Activated naive CD4-positive, alpha-beta T cell treated with anti-CD3 and anti-CD28 coated beads for 36 hours (primary cell): ENCODE measurements at regions not wholly inside any gene's neighbourhood (a gene's known extent, or its start where the extent isn't known, plus 50 kb on each side); places are given as distances from the start of the nearest gene placed in this dataset.
A peak's percentile ranks its signal among the peaks of the same experiment; 100 is the strongest.

Source experiments
- CTCF ChIA-PET: fragments of 350-600 bp; sonication (Branson Sonifier 250); formaldehyde crosslinking; loops from one replicate; lab custom pipeline; 2021; ENCODE audit warnings: antibody characterized with exemption; lab: Charles Lee
- DNase-seq: peaks from one replicate; pipeline ENCODE4 v3.0.0-alpha.2; 2020
- H3K27ac Mint-ChIP-seq: one replicate; pipeline ENCODE4 v1.8.0; 2021; ENCODE audit warnings: mild to moderate bottlenecking, mixed read lengths
- H3K27me3 Mint-ChIP-seq: one replicate; pipeline ENCODE4 v1.8.0; 2021; ENCODE audit warnings: low read depth, mixed read lengths
- H3K36me3 Mint-ChIP-seq: one replicate; pipeline ENCODE4 v1.8.0; 2021; ENCODE audit warnings: low read depth, mixed read lengths
- H3K4me1 Mint-ChIP-seq: one replicate; pipeline ENCODE4 v1.8.0; 2021; ENCODE audit warnings: low read depth, mixed read lengths
- H3K4me3 Mint-ChIP-seq: one replicate; pipeline ENCODE4 v1.8.0; 2021; ENCODE audit warnings: mild to moderate bottlenecking, moderate library complexity, mixed read lengths
- H3K9me3 Mint-ChIP-seq: one replicate; pipeline ENCODE4 v1.8.0; 2021; ENCODE audit warnings: mixed read lengths
- intact Hi-C: fragments of 100-400 bp; cut with micrococcal nuclease; formaldehyde crosslinking; loops from one replicate; pipeline ENCODE4 v1.15.1; 2023

- CTCF ChIA-PET, result interaction anchor here (0.6 kb wide), 1 partner anchor 40 kb away, joined by 4 read pairs; no protein-coding TSS in a partner anchor
- Mint-ChIP-seq H3K36me3 (no peaks in the 10 kb centered on the region), H3K4me1 (no peaks in the 10 kb centered on the region), H3K9me3 (no peaks in the 10 kb centered on the region), H3K27me3 (no peaks in the 10 kb centered on the region), H3K27ac (no peak overlapping the region), H3K4me3 (no peak overlapping the region)
- intact Hi-C loops, result no loop called here
- DNase-seq, result no peak
Observed at GRCh38 chr5:44605926-44606325, 202.8 kb upstream of the MRPS30 start.

DNA sequence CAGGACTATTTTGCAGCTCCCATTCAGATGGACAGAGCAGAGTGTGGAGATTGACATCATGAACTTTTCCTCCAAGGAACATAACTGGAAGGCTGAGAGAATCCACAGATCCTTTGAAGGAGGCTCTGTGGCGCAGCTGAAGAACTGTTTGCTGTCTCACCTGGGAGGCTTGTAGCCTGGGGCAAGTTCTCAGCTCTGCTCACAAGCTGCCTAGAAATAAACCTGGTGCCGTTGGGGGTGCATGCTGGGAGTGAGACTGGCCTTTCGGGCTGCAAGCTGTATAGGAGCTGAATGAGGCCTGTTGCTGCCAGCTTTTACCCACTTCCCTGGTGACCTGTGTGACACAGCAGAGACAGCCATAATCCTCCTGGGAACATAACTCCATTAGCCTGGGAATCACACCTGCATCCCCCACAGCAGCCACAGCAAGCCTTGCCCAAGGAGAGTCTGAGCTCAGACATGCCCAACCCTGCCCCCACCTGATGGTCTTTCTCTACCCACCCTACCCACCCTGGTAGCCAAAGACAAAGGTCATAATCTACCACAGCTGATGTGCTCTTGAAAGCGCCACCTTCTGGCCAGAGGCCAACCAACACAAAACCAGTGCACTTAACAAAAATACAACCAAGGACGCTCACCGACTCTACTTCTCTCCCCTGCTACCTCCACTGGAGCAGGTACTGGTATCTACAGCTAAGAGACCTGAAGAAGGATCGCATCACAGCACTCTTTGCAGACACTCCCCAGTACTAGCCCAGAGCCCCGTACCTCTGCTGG, 205.1 kb upstream of the MRPS30 start:
- Mint-ChIP-seq H3K27me3 (no peaks in the 10 kb centered on the region), H3K27ac (no peak overlapping the region), H3K4me3 (no peak overlapping the region), H3K4me1 (no peaks in the 10 kb centered on the region), H3K36me3 (no peaks in the 10 kb centered on the region), H3K9me3 (peaks cover 6% of the 10 kb centered on the region)
- DNase-seq, result peak; percentile 4
- CTCF ChIA-PET, result no interaction called here
- intact Hi-C loops, result no loop called here

- Mint-ChIP-seq H3K9me3 (peaks cover 3% of the 10 kb centered on the region), H3K4me3 (no peak overlapping the region), H3K4me1 (no peaks in the 10 kb centered on the region), H3K27me3 (no peaks in the 10 kb centered on the region), H3K27ac (no peak overlapping the region), H3K36me3 (no peaks in the 10 kb centered on the region)
- DNase-seq, result no peak
- intact Hi-C loops, result no loop called here
- CTCF ChIA-PET, result no interaction called here
Observed at GRCh38 chr5:44574678-44575077, 185.5 kb upstream of the FGF10 start.

GRCh38 chr5:44568519-44568918, 179.3 kb upstream of the FGF10 start:
- no peaks in the 10 kb centered on the region for H3K4me1 Mint-ChIP-seq
- no peaks in the 10 kb centered on the region for H3K27me3 Mint-ChIP-seq
- no peak for DNase-seq
- no peak overlapping the region for H3K27ac Mint-ChIP-seq
- H3K4me3 Mint-ChIP-seq, result no peak overlapping the region
- intact Hi-C loops, result no loop called here
- H3K36me3 Mint-ChIP-seq, result no peaks in the 10 kb centered on the region
- H3K9me3 Mint-ChIP-seq, result peaks cover 5% of the 10 kb centered on the region
- CTCF ChIA-PET, result no interaction called here

DNA sequence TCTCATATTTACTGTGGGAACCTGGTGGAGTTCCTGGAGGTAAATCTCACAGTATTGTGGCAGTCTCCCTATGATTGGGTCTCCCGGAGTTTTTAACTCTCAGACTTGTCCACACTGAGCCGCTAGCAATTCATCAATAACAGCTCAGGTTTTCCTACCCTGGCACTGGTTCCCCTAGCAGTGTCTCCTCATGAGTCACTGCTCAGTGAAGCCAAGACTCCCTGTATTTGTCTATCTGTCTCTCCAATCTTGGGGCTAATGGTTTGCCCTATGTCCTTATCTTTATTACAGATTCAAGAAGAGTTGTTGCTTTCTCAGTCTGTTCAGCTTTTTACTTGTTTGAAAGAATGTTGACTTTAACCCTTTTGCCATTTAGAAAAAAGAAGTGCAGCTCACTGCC, 176.7 kb upstream of the FGF10 start:
- DNase-seq, result no peak
- no peaks in the 10 kb centered on the region for H3K27me3 Mint-ChIP-seq
- no peaks in the 10 kb centered on the region for H3K36me3 Mint-ChIP-seq
- H3K4me1 Mint-ChIP-seq, result no peaks in the 10 kb centered on the region
- intact Hi-C loops, result no loop called here
- H3K9me3 Mint-ChIP-seq, result peaks cover 3% of the 10 kb centered on the region
- CTCF ChIA-PET, result no interaction called here
- no peak overlapping the region for H3K27ac Mint-ChIP-seq
- H3K4me3 Mint-ChIP-seq, result no peak overlapping the region

- no peaks in the 10 kb centered on the region for H3K27me3 Mint-ChIP-seq
- H3K27ac Mint-ChIP-seq, result no peak overlapping the region
- CTCF ChIA-PET, result no interaction called here
- H3K36me3 Mint-ChIP-seq, result no peaks in the 10 kb centered on the region
- no peak for DNase-seq
- peaks cover 3% of the 10 kb centered on the region for H3K9me3 Mint-ChIP-seq
- intact Hi-C loops, result no loop called here
- no peak overlapping the region for H3K4me3 Mint-ChIP-seq
- no peaks in the 10 kb centered on the region for H3K4me1 Mint-ChIP-seq
Observed at GRCh38 chr5:44565360-44565759, 176.1 kb upstream of the FGF10 start.

DNA sequence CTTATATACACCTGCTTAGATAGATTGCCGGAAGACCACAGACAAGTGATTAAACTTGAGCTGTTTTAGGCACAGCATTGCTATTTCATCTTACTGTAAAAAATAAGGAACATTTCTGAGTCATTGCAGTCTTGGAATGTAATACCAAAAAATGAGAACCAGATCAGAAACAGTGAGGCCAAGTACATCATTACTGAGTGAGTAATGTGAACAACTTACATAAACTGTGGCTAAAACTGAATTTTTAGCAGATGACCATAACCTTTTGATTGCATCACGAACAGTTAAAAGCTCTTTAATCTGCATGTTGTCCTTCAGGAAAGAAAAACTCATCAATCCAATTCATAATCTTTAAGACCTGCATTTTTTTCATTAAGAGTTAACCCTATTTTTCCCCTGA, 157.1 kb upstream of the FGF10 start:
- CTCF ChIA-PET, result interaction anchor here (0.6 to 1.1 kb wide), 2 partner anchors 41 to 203 kb away, joined by 3 to 4 read pairs; no protein-coding TSS in a partner anchor
- intact Hi-C loops, result no loop called here
- no peaks in the 10 kb centered on the region for H3K36me3 Mint-ChIP-seq
- no peak overlapping the region for H3K4me3 Mint-ChIP-seq
- no peaks in the 10 kb centered on the region for H3K27me3 Mint-ChIP-seq
- DNase-seq, result no peak
- H3K27ac Mint-ChIP-seq, result no peak overlapping the region
- no peaks in the 10 kb centered on the region for H3K4me1 Mint-ChIP-seq
- no peaks in the 10 kb centered on the region for H3K9me3 Mint-ChIP-seq

- CTCF ChIA-PET, result no interaction called here
- DNase-seq, result no peak
- Mint-ChIP-seq H3K36me3 (no peaks in the 10 kb centered on the region), H3K9me3 (no peaks in the 10 kb centered on the region), H3K27ac (no peak overlapping the region), H3K4me3 (no peak overlapping the region), H3K27me3 (no peaks in the 10 kb centered on the region), H3K4me1 (no peaks in the 10 kb centered on the region)
- intact Hi-C loops, result no loop called here
Observed at GRCh38 chr5:44543511-44543910, 154.3 kb upstream of the FGF10 start.

GRCh38 chr5:44542470-44542869, 153.2 kb upstream of the FGF10 start:
- no peak overlapping the region for H3K4me3 Mint-ChIP-seq
- no peaks in the 10 kb centered on the region for H3K4me1 Mint-ChIP-seq
- no peak overlapping the region for H3K27ac Mint-ChIP-seq
- intact Hi-C loops, result no loop called here
- DNase-seq, result no peak
- CTCF ChIA-PET, result no interaction called here
- no peaks in the 10 kb centered on the region for H3K36me3 Mint-ChIP-seq
- no peaks in the 10 kb centered on the region for H3K27me3 Mint-ChIP-seq
- no peaks in the 10 kb centered on the region for H3K9me3 Mint-ChIP-seq

DNA sequence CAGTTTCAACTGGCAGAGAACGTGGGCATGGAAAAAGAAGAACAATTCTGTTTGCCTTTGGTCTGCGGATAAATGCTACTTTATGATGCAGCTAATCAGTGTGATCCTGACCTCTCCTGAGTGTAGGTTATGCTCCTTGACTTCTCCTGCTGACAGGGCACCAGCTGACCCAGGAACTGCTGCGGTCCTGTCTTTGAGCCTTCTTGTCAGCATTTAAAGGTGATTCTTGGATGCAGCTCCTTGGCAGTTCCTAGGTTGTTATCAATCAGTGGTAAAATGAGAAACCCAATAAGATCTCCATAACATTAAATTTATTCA, 150.3 kb upstream of the FGF10 start:
- Mint-ChIP-seq H3K27ac (no peak overlapping the region), H3K27me3 (no peaks in the 10 kb centered on the region), H3K4me3 (no peak overlapping the region), H3K36me3 (no peaks in the 10 kb centered on the region), H3K4me1 (no peaks in the 10 kb centered on the region), H3K9me3 (no peaks in the 10 kb centered on the region)
- no peak for DNase-seq
- intact Hi-C loops, result no loop called here
- CTCF ChIA-PET, result no interaction called here

DNA sequence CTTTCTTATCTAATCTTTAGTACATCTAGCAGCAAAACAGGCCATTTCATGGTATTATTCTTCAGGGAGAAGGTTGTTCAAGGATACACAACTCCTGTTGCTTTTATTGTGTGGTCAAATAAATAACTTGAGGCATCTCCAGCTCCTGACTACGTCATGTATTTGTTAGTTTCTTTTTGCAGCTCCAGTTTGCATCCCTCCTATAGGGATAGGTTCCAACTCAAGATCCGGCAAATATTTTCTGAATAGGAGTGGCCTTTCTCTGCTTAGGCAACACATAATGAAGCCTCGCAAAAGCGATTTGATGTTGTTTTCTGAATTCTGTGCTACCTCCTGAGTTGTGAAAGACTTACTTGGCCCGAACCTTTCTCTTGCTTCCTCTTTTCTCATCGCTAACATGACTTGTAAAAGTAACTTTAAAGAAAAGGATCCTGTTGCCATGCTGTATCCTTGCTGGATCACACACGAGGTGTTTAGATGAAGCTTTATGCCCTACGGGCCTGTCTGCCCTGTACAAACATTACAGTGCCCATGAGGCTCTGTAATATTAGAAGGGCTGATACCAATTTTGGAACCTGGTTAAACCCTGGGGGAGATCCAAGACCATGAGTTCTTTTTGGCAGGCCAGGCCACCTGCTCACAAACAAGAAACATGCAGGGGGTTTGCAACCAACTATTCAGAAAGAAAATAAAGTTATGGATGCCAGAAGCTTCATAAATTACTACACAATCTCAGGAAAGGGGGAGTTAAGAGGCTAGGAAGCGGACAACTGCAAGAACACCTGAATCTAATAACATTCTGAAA, 149.8 kb upstream of the FGF10 start:
- CTCF ChIA-PET, result no interaction called here
- Mint-ChIP-seq H3K9me3 (no peaks in the 10 kb centered on the region), H3K4me3 (no peak overlapping the region), H3K27me3 (no peaks in the 10 kb centered on the region), H3K36me3 (no peaks in the 10 kb centered on the region), H3K4me1 (no peaks in the 10 kb centered on the region), H3K27ac (no peak overlapping the region)
- DNase-seq, result no peak
- intact Hi-C loops, result no loop called here

- no peaks in the 10 kb centered on the region for H3K36me3 Mint-ChIP-seq
- intact Hi-C loops, result loop anchor here (1.0 kb wide), 1 partner anchor 238 kb away; no protein-coding TSS in a partner anchor
- H3K4me1 Mint-ChIP-seq, result no peaks in the 10 kb centered on the region
- H3K27ac Mint-ChIP-seq, result no peak overlapping the region
- H3K9me3 Mint-ChIP-seq, result peaks cover 2% of the 10 kb centered on the region
- no peak overlapping the region for H3K4me3 Mint-ChIP-seq
- no peaks in the 10 kb centered on the region for H3K27me3 Mint-ChIP-seq
- CTCF ChIA-PET, result no interaction called here
- peak; percentile 17 for DNase-seq
Observed at GRCh38 chr5:44536650-44537260, 147.5 kb upstream of the FGF10 start.
